Gastrocnemius medialis (tissue), 4 donors: ENCODE measurements at regions not wholly inside any gene's neighbourhood (a gene's known extent, or its start where the extent isn't known, plus 50 kb on each side); places are given as distances from the start of the nearest gene placed in this dataset.

Experiments used
- CTCF ChIP-seq, 5 experiments: fragments of 450-650 bp in 3 of 5; fragments of 200-600 bp in 2 of 5; sonication (generic) in 2 of 5; IDR thresholded peaks in 4 of 5; conservative IDR thresholded peaks in 1 of 5; 1 replicate in 4 of 5; 2 replicates in 1 of 5; pipeline ENCODE4 v1.5.1; 2016 to 2019; ENCODE audit warnings: antibody characterized with exemption in 5 of 5, mild to moderate bottlenecking in 3 of 5, moderate library complexity in 3 of 5
- POLR2A ChIP-seq, 2 donors: fragments of 450-650 bp; IDR thresholded peaks; one replicate each; pipeline ENCODE4 v1.6.1; 2017; ENCODE audit warnings: antibody characterized with exemption in 2 of 2, mild to moderate bottlenecking in 2 of 2, moderate library complexity in 2 of 2

DNA sequence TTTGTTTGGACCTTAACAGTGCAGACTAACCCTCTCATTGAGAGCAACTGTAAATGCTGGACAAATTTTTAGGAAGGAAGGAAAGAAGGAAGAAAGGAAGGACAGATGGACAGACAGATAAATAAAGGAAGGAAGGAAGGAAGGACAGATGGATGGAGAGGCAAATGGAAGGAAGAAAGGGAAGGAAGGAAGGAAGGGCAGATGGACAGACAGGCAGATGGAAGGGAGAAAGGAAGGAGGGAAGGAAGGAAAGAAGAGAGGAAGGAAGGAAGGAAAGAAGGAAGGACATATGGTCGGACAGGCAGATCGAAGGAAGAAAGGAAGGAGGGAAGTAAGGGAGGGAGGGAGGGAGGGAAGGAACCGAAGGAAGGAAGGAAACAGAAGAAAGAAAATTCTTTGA, 388.5 kb upstream of the CDH4 start:
- TF ChIP-seq CTCF (IDR thresholded peaks at IDR 0.05 in 4 of 5, conservative IDR thresholded peaks at IDR 0.05 in 1 of 5) = no peak
- no peak for TF ChIP-seq POLR2A (IDR thresholded peaks at IDR 0.05)
